ENCODE measurements at regions not wholly inside any gene's neighbourhood (a gene's known extent, or its start where the extent isn't known, plus 50 kb on each side); places are given as distances from the start of the nearest gene placed in this dataset.

DNA sequence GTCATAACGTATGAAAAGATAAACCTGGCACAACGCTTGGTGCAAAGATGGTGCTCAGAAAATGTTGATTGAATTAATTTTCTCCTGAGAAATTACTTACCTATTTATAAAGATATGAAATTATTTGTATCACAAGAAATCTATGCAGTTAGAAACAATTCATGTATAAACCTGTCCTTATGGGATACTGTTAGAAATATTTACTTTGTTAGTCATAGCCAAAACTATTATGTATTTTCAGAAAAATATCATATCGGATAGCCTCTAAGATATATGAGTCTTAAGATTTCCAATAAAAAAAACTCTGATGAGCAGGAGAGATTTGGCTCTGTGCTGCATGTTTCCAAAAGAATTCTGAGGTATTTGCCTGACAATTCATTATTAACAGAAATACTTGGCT lies 880.7 kb downstream of the LRRTM4 start:
- no peaks in the 10 kb centered on the region for H3K27me3 ChIP-seq (ENCODE audit: control insufficient read depth, insufficient read depth, low read length)

DNA sequence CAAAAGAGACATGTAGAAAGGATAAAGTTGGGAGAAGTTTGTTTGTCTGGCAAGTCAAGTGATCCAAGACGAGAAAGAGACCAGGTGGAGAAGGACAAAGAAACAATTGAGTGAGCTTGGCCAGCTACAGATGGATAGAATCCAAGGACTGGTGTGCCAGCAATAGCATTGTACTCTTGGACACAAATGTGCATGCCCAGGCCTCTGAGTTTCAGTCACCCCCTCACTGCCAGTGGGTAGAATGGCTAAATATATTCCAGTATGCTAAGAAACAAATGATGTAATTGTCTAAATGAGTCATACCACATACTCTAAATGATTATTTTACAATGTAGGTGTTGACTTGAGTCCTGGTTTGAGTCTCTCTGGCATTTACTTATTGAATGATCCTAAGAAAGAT lies 881.3 kb downstream of the LRRTM4 start:
- Histone ChIP-seq H3K4me1 (ENCODE audit: control insufficient read depth, extremely low read depth, insufficient read depth, low read length) (no peaks in the 10 kb centered on the region), H4K20me1 (ENCODE audit: control insufficient read depth, extremely low read depth, insufficient read depth, low read length) (no peaks in the 10 kb centered on the region), H3K9ac (ENCODE audit: insufficient read depth, low read length) (no peak overlapping the region), H3K27ac (ENCODE audit: insufficient read depth, low read length) (no peak overlapping the region), H3K4me3 (replicated peaks in 1 of 4; ENCODE audit: control extremely low read depth in 1 of 4, insufficient read depth in 1 of 4, low read depth in 3 of 4, low read length in 4 of 4) (no peak overlapping the region), H3K4me2 (ENCODE audit: extremely low read depth, insufficient read depth, low read length) (no peak overlapping the region), H3K79me2 (ENCODE audit: control insufficient read depth, insufficient read depth, low read length) (no peaks in the 10 kb centered on the region), H3K9me3 (ENCODE audit: control insufficient read depth, insufficient read depth, low read depth, low read length) (no peaks in the 10 kb centered on the region), H3K27me3 (ENCODE audit: control insufficient read depth, insufficient read depth, low read length) (no peaks in the 10 kb centered on the region), H3K36me3 (ENCODE audit: control insufficient read depth, insufficient read depth, low read length) (no peaks in the 10 kb centered on the region), H2AFZ (ENCODE audit: low read length) (no peak overlapping the region)
- DNase-seq (ENCODE audit: low read depth in 2 of 2), result no peak
- TF ChIP-seq, protein P1, sequence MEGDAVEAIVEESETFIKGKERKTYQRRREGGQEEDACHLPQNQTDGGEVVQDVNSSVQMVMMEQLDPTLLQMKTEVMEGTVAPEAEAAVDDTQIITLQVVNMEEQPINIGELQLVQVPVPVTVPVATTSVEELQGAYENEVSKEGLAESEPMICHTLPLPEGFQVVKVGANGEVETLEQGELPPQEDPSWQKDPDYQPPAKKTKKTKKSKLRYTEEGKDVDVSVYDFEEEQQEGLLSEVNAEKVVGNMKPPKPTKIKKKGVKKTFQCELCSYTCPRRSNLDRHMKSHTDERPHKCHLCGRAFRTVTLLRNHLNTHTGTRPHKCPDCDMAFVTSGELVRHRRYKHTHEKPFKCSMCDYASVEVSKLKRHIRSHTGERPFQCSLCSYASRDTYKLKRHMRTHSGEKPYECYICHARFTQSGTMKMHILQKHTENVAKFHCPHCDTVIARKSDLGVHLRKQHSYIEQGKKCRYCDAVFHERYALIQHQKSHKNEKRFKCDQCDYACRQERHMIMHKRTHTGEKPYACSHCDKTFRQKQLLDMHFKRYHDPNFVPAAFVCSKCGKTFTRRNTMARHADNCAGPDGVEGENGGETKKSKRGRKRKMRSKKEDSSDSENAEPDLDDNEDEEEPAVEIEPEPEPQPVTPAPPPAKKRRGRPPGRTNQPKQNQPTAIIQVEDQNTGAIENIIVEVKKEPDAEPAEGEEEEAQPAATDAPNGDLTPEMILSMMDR (conservative IDR thresholded peaks at IDR 0.05 in 1 of 2, IDR thresholded peaks at IDR 0.05 in 1 of 2; ENCODE audit: low read depth in 1 of 2, low read length in 2 of 2), result no peak
- no peak for TF ChIP-seq EZH2 (IDR thresholded peaks at IDR 0.05; ENCODE audit: low read length, missing control alignments)

More for the DNA sequence above, 880.7 kb downstream of the LRRTM4 start:
- no peaks in the 10 kb centered on the region for H3K4me1 ChIP-seq (ENCODE audit: control insufficient read depth, extremely low read depth, insufficient read depth, low read length)
- no peak overlapping the region for H3K27ac ChIP-seq (ENCODE audit: insufficient read depth, low read length)
- no peaks in the 10 kb centered on the region for H3K36me3 ChIP-seq (ENCODE audit: control insufficient read depth, insufficient read depth, low read length)
- H3K9ac ChIP-seq (ENCODE audit: insufficient read depth, low read length), result no peak overlapping the region
- no peak overlapping the region for H3K4me3 ChIP-seq (replicated peaks in 1 of 4; ENCODE audit: control extremely low read depth in 1 of 4, insufficient read depth in 1 of 4, low read depth in 3 of 4, low read length in 4 of 4)
- TF ChIP-seq EZH2 (IDR thresholded peaks at IDR 0.05; ENCODE audit: low read length, missing control alignments), result no peak
- TF ChIP-seq, protein P1 (conservative IDR thresholded peaks at IDR 0.05 in 1 of 2, IDR thresholded peaks at IDR 0.05 in 1 of 2; ENCODE audit: low read depth in 1 of 2, low read length in 2 of 2), result no peak
- no peak for DNase-seq (ENCODE audit: low read depth in 2 of 2)
- H4K20me1 ChIP-seq (ENCODE audit: control insufficient read depth, extremely low read depth, insufficient read depth, low read length), result no peaks in the 10 kb centered on the region
- H3K4me2 ChIP-seq (ENCODE audit: extremely low read depth, insufficient read depth, low read length), result no peak overlapping the region
- H2AFZ ChIP-seq (ENCODE audit: low read length), result no peak overlapping the region
- no peaks in the 10 kb centered on the region for H3K79me2 ChIP-seq (ENCODE audit: control insufficient read depth, insufficient read depth, low read length)
- no peaks in the 10 kb centered on the region for H3K9me3 ChIP-seq (ENCODE audit: control insufficient read depth, insufficient read depth, low read depth, low read length)

- no peak for DNase-seq (ENCODE audit: low read depth in 2 of 2)
- TF ChIP-seq, protein P1 (conservative IDR thresholded peaks at IDR 0.05 in 1 of 2, IDR thresholded peaks at IDR 0.05 in 1 of 2; ENCODE audit: low read depth in 1 of 2, low read length in 2 of 2), result no peak
- TF ChIP-seq EZH2 (IDR thresholded peaks at IDR 0.05; ENCODE audit: low read length, missing control alignments), result no peak
- Histone ChIP-seq H3K36me3 (ENCODE audit: control insufficient read depth, insufficient read depth, low read length) (no peaks in the 10 kb centered on the region), H3K27me3 (ENCODE audit: control insufficient read depth, insufficient read depth, low read length) (no peaks in the 10 kb centered on the region), H4K20me1 (ENCODE audit: control insufficient read depth, extremely low read depth, insufficient read depth, low read length) (no peaks in the 10 kb centered on the region), H3K4me1 (ENCODE audit: control insufficient read depth, extremely low read depth, insufficient read depth, low read length) (no peaks in the 10 kb centered on the region), H3K27ac (ENCODE audit: insufficient read depth, low read length) (no peak overlapping the region), H3K4me2 (ENCODE audit: extremely low read depth, insufficient read depth, low read length) (no peak overlapping the region), H3K9me3 (ENCODE audit: control insufficient read depth, insufficient read depth, low read depth, low read length) (no peaks in the 10 kb centered on the region), H3K4me3 (replicated peaks in 1 of 4; ENCODE audit: control extremely low read depth in 1 of 4, insufficient read depth in 1 of 4, low read depth in 3 of 4, low read length in 4 of 4) (no peak overlapping the region), H3K79me2 (ENCODE audit: control insufficient read depth, insufficient read depth, low read length) (no peaks in the 10 kb centered on the region), H3K9ac (ENCODE audit: insufficient read depth, low read length) (no peak overlapping the region), H2AFZ (ENCODE audit: low read length) (no peak overlapping the region)
These were observed 883.0 kb downstream of the LRRTM4 start for GRCh38 chr2:76639171-76639680.
